Neural cell (in vitro differentiated cells): ENCODE measurements at regions not wholly inside any gene's neighbourhood (a gene's known extent, or its start where the extent isn't known, plus 50 kb on each side); places are given as distances from the start of the nearest gene placed in this dataset.

Source experiments
- H2AFZ ChIP-seq: fragments of 200-600, 300-800 bp; sonication (generic), shearing (Covaris generic); 2 replicates; pipeline ENCODE4 v1.6.0; 2014; ENCODE audit warnings: low read depth, mild to moderate bottlenecking, antibody characterized with exemption, low read length, moderate library complexity
- H3F3A ChIP-seq: fragments of 200-600 bp; shearing (Covaris generic); 2 replicates; pipeline ENCODE4 v1.6.1; 2016; ENCODE audit warnings: mild to moderate bottlenecking, moderate library complexity, mixed read lengths, antibody characterized with exemption, low read length; ENCODE audit not compliant: insufficient read depth, poor library complexity, severe bottlenecking
- H3K27ac ChIP-seq: fragments of 200-600, 300-800 bp; sonication (generic), shearing (Covaris generic); 2 replicates; pipeline ENCODE4 v1.5.1; 2014; ENCODE audit warnings: mild to moderate bottlenecking, low read length, moderate library complexity
- H3K27me3 ChIP-seq: fragments of 300-800, 200-600 bp; sonication (generic), shearing (Covaris generic); 2 replicates; pipeline ENCODE4 v1.6.0; 2014; ENCODE audit warnings: mild to moderate bottlenecking, low read depth, low read length, moderate library complexity; ENCODE audit not compliant: insufficient read depth
- H3K36me3 ChIP-seq: fragments of 300-800, 200-600 bp; sonication (generic), shearing (Covaris generic); 2 replicates; pipeline ENCODE4 v1.5.1; 2014; ENCODE audit warnings: mild to moderate bottlenecking, antibody characterized with exemption, low read length, moderate library complexity; ENCODE audit not compliant: insufficient read depth
- H3K4me2 ChIP-seq: fragments of 300-800, 200-600 bp; sonication (generic), shearing (Covaris generic); 2 replicates; pipeline ENCODE4 v1.6.0; 2014; ENCODE audit warnings: mild to moderate bottlenecking, low read length
- H3K4me3 ChIP-seq: fragments of 300-800, 200-600 bp; sonication (generic), shearing (Covaris generic); 2 replicates; pipeline ENCODE4 v1.5.1; 2014; ENCODE audit warnings: mild to moderate bottlenecking, low read length, moderate library complexity
- H3K79me2 ChIP-seq: fragments of 200-600 bp; shearing (Covaris generic); replicated peaks from 2 replicates; pipeline ENCODE4 v1.6.0; 2014; ENCODE audit warnings: mild to moderate bottlenecking, low read length, moderate library complexity; ENCODE audit not compliant: insufficient read depth
- H3K9ac ChIP-seq: fragments of 300-800, 200-600 bp; sonication (generic), shearing (Covaris generic); 2 replicates; pipeline ENCODE4 v1.6.1; 2016; ENCODE audit warnings: mild to moderate bottlenecking, low read length, mixed read lengths
- H3K9me2 ChIP-seq: fragments of 200-600 bp; shearing (Covaris generic); 2 replicates; pipeline ENCODE4 v1.6.1; 2016; ENCODE audit warnings: mild to moderate bottlenecking, low read length, mixed read lengths; ENCODE audit not compliant: insufficient read depth
- H3K9me3 ChIP-seq: fragments of 200-600, 300-800 bp; sonication (generic), shearing (Covaris generic); 2 replicates; pipeline ENCODE4 v1.6.1; 2016; ENCODE audit warnings: mild to moderate bottlenecking, mixed run types, low read length, moderate library complexity, mixed read lengths
- H4K20me1 ChIP-seq: fragments of 200-600 bp; shearing (Covaris generic); 2 replicates; pipeline ENCODE4 v1.6.1; 2016; ENCODE audit warnings: mild to moderate bottlenecking, mixed run types; ENCODE audit not compliant: insufficient read depth
- EP300 ChIP-seq: fragments of 450-650 bp; conservative IDR thresholded peaks from 2 replicates; pipeline ENCODE4 v1.6.1; 2014; ENCODE audit warnings: antibody characterized with exemption, mild to moderate bottlenecking, moderate library complexity; ENCODE audit not compliant: poor library complexity, severe bottlenecking
- EZH2 ChIP-seq: fragments of 200-600, 300-800 bp; shearing (Covaris generic), sonication (generic); IDR thresholded peaks from 2 replicates; pipeline ENCODE4 v1.6.1; 2014; ENCODE audit warnings: antibody characterized with exemption, low read length, borderline replicate concordance, mild to moderate bottlenecking; ENCODE audit not compliant: insufficient read depth, poor library complexity, severe bottlenecking
- MXI1 ChIP-seq: fragments of 450-650 bp; conservative IDR thresholded peaks from 2 replicates; pipeline ENCODE4 v1.6.1; 2014; ENCODE audit warnings: antibody characterized with exemption, mild to moderate bottlenecking; ENCODE audit not compliant: poor library complexity, severe bottlenecking
- POLR2AphosphoS5 ChIP-seq: IDR thresholded peaks from 2 replicates; pipeline ENCODE4 v1.6.1; 2012
- RAD21 ChIP-seq: fragments of 450-650 bp; conservative IDR thresholded peaks from 2 replicates; pipeline ENCODE4 v1.6.1; 2014; ENCODE audit warnings: antibody characterized with exemption, mild to moderate bottlenecking, moderate library complexity
- SMC3 ChIP-seq: fragments of 450-650 bp; conservative IDR thresholded peaks from 2 replicates; pipeline ENCODE4 v1.6.1; 2014; ENCODE audit warnings: antibody characterized with exemption, mild to moderate bottlenecking, moderate library complexity; ENCODE audit not compliant: poor library complexity
- TAF1 ChIP-seq: IDR thresholded peaks from 2 replicates; pipeline ENCODE4 v1.6.1; 2012; ENCODE audit warnings: low read depth
- TF ChIP-seq, protein P1 (sequence below): IDR thresholded peaks from 2 replicates; pipeline ENCODE4 v1.6.1; 2012; ENCODE audit warnings: borderline replicate concordance
- TF ChIP-seq, protein P2 (sequence below): fragments of 450-650 bp; IDR thresholded peaks from 2 replicates; pipeline ENCODE4 v1.5.1; 2014; ENCODE audit warnings: antibody characterized with exemption, mild to moderate bottlenecking, moderate library complexity; ENCODE audit not compliant: poor library complexity, severe bottlenecking

DNA sequence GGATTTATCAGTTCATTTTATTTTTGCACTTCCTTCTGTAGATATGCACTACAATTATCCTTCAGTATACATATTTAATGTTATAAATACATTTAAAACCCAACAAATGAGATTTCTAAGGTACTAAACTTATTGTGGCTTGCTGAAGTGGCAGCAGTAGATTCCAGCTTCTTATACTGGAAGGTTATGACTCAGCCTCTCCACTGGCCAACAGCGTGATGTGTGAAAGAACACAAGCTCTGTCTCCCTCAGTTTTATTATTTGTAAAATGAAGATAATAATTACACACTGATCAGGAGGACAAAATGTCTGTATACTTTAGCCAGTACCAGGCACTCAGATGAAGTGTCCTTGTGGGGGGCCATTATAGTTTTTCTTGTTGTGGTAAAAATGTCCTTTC lies 1147.1 kb downstream of the CNTNAP5 start:
- Histone ChIP-seq H3K9me3 (no peaks in the 10 kb centered on the region), H3K36me3 (no peaks in the 10 kb centered on the region), H3K9ac (no peak overlapping the region), H3K4me3 (no peak overlapping the region), H3K4me2 (no peak overlapping the region), H3F3A (no peaks in the 10 kb centered on the region), H3K9me2 (no peaks in the 10 kb centered on the region), H3K79me2 (no peaks in the 10 kb centered on the region), H4K20me1 (no peaks in the 10 kb centered on the region), H3K27me3 (no peaks in the 10 kb centered on the region), H3K27ac (no peak overlapping the region), H2AFZ (no peak overlapping the region)
- no peak for TF ChIP-seq POLR2AphosphoS5
- no peak for TF ChIP-seq MXI1
- TF ChIP-seq, protein P1, sequence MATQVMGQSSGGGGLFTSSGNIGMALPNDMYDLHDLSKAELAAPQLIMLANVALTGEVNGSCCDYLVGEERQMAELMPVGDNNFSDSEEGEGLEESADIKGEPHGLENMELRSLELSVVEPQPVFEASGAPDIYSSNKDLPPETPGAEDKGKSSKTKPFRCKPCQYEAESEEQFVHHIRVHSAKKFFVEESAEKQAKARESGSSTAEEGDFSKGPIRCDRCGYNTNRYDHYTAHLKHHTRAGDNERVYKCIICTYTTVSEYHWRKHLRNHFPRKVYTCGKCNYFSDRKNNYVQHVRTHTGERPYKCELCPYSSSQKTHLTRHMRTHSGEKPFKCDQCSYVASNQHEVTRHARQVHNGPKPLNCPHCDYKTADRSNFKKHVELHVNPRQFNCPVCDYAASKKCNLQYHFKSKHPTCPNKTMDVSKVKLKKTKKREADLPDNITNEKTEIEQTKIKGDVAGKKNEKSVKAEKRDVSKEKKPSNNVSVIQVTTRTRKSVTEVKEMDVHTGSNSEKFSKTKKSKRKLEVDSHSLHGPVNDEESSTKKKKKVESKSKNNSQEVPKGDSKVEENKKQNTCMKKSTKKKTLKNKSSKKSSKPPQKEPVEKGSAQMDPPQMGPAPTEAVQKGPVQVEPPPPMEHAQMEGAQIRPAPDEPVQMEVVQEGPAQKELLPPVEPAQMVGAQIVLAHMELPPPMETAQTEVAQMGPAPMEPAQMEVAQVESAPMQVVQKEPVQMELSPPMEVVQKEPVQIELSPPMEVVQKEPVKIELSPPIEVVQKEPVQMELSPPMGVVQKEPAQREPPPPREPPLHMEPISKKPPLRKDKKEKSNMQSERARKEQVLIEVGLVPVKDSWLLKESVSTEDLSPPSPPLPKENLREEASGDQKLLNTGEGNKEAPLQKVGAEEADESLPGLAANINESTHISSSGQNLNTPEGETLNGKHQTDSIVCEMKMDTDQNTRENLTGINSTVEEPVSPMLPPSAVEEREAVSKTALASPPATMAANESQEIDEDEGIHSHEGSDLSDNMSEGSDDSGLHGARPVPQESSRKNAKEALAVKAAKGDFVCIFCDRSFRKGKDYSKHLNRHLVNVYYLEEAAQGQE = no peak
- no peak for TF ChIP-seq EZH2
- no peak for TF ChIP-seq SMC3
- TF ChIP-seq EP300 = no peak
- TF ChIP-seq, protein P2, sequence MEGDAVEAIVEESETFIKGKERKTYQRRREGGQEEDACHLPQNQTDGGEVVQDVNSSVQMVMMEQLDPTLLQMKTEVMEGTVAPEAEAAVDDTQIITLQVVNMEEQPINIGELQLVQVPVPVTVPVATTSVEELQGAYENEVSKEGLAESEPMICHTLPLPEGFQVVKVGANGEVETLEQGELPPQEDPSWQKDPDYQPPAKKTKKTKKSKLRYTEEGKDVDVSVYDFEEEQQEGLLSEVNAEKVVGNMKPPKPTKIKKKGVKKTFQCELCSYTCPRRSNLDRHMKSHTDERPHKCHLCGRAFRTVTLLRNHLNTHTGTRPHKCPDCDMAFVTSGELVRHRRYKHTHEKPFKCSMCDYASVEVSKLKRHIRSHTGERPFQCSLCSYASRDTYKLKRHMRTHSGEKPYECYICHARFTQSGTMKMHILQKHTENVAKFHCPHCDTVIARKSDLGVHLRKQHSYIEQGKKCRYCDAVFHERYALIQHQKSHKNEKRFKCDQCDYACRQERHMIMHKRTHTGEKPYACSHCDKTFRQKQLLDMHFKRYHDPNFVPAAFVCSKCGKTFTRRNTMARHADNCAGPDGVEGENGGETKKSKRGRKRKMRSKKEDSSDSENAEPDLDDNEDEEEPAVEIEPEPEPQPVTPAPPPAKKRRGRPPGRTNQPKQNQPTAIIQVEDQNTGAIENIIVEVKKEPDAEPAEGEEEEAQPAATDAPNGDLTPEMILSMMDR = no peak
- TF ChIP-seq RAD21 = no peak
- no peak for TF ChIP-seq TAF1

DNA sequence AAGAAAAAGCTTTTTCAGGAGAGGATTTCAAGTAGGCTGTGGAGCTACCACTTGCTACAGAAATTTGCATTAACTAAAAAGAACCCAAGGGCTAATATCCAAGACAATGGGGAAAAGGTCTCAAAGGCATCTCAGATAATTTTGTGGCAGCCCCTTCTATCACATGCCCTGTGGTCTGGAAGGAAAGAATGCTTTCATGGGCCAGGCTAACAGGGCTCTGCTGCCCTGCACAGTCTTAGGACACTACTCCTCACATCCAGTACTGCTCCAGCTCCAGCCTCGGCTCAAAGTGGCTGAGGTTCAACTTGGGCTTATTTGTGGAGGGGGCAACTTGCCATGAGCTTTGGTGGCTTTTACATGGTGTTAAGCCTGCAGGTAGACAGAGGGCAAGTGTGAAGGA lies 1150.3 kb downstream of the CNTNAP5 start:
- no peaks in the 10 kb centered on the region for H4K20me1 ChIP-seq
- no peak overlapping the region for H3K4me2 ChIP-seq
- no peak overlapping the region for H3K9ac ChIP-seq
- TF ChIP-seq SMC3 (no peak), TAF1 (no peak), MXI1 (no peak), POLR2AphosphoS5 (no peak), EP300 (no peak), EZH2 (no peak), RAD21 (no peak)
- TF ChIP-seq, protein P2 = no peak
- TF ChIP-seq, protein P1 = no peak
- no peaks in the 10 kb centered on the region for H3F3A ChIP-seq
- no peaks in the 10 kb centered on the region for H3K9me3 ChIP-seq
- no peaks in the 10 kb centered on the region for H3K79me2 ChIP-seq
- no peak overlapping the region for H2AFZ ChIP-seq
- H3K4me3 ChIP-seq = no peak overlapping the region
- no peaks in the 10 kb centered on the region for H3K9me2 ChIP-seq
- no peaks in the 10 kb centered on the region for H3K27me3 ChIP-seq
- no peak overlapping the region for H3K27ac ChIP-seq
- no peaks in the 10 kb centered on the region for H3K36me3 ChIP-seq
